Gastrocnemius medialis (tissue), 4 donors: ENCODE measurements at regions not wholly inside any gene's neighbourhood (a gene's known extent, or its start where the extent isn't known, plus 50 kb on each side); places are given as distances from the start of the nearest gene placed in this dataset.

Source experiments
- ATAC-seq, 2 donors: fragments of 150-250 bp; one replicate each; pipeline ENCODE4 v1.9.1; 2016
- DNase-seq, 2 donors: peaks; one replicate each; pipeline ENCODE4 v3.0.0-alpha.2; 2019
- H3K27ac ChIP-seq, 4 donors: fragments of 200-600 bp; sonication (generic); 1 replicate in 1 of 4; 2 replicates in 3 of 4; pipeline ENCODE4 v1.5.1; 2016 to 2018; ENCODE audit warnings: mild to moderate bottlenecking in 2 of 4, moderate library complexity in 1 of 4
- H3K27me3 ChIP-seq, 3 donors: fragments of 200-600 bp; sonication (generic) in 2 of 3; 1 replicate in 1 of 3; 2 replicates in 2 of 3; pipeline versions ENCODE4 v1.5.1 to v1.6.0; 2016 to 2019; ENCODE audit warnings: mild to moderate bottlenecking in 1 of 3, moderate library complexity in 1 of 3
- H3K36me3 ChIP-seq, 2 donors: fragments of 200-600 bp; sonication (generic) in 1 of 2; one replicate each; pipeline ENCODE4 v1.5.1; 2017 to 2018
- H3K4me1 ChIP-seq, 2 donors: fragments of 200-600 bp; sonication (generic) in 1 of 2; one replicate each; pipeline ENCODE4 v1.5.1; 2016 to 2017; ENCODE audit warnings: mild to moderate bottlenecking in 2 of 2
- H3K4me3 ChIP-seq, 4 donors: fragments of 200-600 bp; sonication (generic) in 3 of 4; 1 replicate in 1 of 4; 2 replicates in 3 of 4; pipeline ENCODE4 v1.5.1; 2016 to 2019; ENCODE audit warnings: mild to moderate bottlenecking in 2 of 4
- H3K9me3 ChIP-seq, 3 donors: fragments of 200-600 bp; sonication (generic) in 2 of 3; 1 replicate in 1 of 3; 2 replicates in 2 of 3; pipeline ENCODE4 v1.5.1; 2016 to 2019
- POLR2A ChIP-seq, 2 donors: fragments of 450-650 bp; IDR thresholded peaks; one replicate each; pipeline ENCODE4 v1.6.1; 2017; ENCODE audit warnings: antibody characterized with exemption in 2 of 2, mild to moderate bottlenecking in 2 of 2, moderate library complexity in 2 of 2
- in situ Hi-C, 4 donors: fragments of 200-750 bp; cut with MboI; loops; one replicate each; pipeline versions ENCODE4 v1.15.0 to v1.8.0; 2017; ENCODE audit warnings: low sequenced_read_pairs in 4 of 4
- intact Hi-C: fragments of 100-400 bp; cut with DNase I; formaldehyde crosslinking; loops from one replicate; pipeline ENCODE4 v1.15.1; 2023; ENCODE audit warnings: low total_unique reads
- TF ChIP-seq, protein P1 (sequence below), 5 experiments: fragments of 450-650 bp in 3 of 5; fragments of 200-600 bp in 2 of 5; sonication (generic) in 2 of 5; IDR thresholded peaks in 4 of 5; conservative IDR thresholded peaks in 1 of 5; 1 replicate in 4 of 5; 2 replicates in 1 of 5; pipeline ENCODE4 v1.5.1; 2016 to 2019; ENCODE audit warnings: antibody characterized with exemption in 5 of 5, mild to moderate bottlenecking in 3 of 5, moderate library complexity in 3 of 5

DNA sequence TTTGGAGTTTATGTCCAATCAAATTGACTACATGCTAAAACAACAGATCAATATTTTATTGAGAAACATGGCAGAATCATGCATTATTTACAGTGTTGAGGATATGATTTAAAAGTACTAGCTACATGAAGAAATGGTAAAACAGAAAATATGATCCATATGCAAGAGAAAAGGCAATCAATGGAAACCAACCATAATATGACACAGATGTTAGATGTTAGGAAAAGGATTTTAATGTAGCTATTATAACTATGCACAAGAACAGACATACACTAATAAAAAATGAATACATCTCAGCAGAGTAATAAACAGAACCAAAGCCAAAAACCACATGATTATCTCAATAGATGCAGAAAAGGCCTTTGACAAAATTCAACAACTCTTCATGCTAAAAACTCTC, 166.2 kb upstream of the CACNA2D1 start:
- Histone ChIP-seq H3K36me3 (no peaks in the 10 kb centered on the region), H3K9me3 (no peaks in the 10 kb centered on the region), H3K27me3 (no peaks in the 10 kb centered on the region), H3K27ac (no peak overlapping the region), H3K4me3 (no peak overlapping the region), H3K4me1 (no peaks in the 10 kb centered on the region)
- in situ Hi-C loops = no loop called here
- DNase-seq (no peak), ATAC-seq (no peak)
- intact Hi-C loops = loop anchor here (10.0 kb wide), 1 partner anchor 565 kb away; no protein-coding TSS in a partner anchor
- TF ChIP-seq, protein P1, sequence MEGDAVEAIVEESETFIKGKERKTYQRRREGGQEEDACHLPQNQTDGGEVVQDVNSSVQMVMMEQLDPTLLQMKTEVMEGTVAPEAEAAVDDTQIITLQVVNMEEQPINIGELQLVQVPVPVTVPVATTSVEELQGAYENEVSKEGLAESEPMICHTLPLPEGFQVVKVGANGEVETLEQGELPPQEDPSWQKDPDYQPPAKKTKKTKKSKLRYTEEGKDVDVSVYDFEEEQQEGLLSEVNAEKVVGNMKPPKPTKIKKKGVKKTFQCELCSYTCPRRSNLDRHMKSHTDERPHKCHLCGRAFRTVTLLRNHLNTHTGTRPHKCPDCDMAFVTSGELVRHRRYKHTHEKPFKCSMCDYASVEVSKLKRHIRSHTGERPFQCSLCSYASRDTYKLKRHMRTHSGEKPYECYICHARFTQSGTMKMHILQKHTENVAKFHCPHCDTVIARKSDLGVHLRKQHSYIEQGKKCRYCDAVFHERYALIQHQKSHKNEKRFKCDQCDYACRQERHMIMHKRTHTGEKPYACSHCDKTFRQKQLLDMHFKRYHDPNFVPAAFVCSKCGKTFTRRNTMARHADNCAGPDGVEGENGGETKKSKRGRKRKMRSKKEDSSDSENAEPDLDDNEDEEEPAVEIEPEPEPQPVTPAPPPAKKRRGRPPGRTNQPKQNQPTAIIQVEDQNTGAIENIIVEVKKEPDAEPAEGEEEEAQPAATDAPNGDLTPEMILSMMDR (IDR thresholded peaks at IDR 0.05 in 4 of 5, conservative IDR thresholded peaks at IDR 0.05 in 1 of 5) = no peak
- no peak for TF ChIP-seq POLR2A (IDR thresholded peaks at IDR 0.05)

DNA sequence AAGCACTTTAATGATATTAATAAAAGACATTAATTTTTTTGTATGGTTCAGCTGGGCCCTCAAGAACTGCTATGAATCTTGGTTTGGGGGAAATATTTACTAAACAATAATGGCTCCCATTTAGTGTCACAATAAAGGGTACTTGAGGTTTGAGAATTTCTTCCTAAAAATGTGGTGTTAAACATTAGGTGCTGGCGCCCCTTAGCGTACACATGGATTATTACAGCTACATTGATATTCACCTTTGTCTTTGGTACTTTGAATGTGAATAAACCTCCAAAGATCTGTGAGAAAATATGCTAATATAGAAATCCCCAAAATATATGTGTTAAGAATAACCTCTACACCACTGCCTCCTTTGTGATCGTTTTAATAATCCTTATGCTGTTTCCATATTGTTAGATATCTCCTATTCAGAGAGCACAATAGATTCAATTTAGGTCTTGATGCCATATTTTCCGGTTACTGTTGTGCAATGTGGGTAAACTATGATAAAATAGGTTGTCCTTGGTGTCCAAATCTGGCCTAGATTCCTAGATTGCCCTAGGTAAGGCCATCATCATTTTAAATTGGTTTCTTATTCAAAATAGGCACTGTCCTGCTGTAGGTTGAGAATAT, 161.8 kb upstream of the CACNA2D1 start:
- H3K4me1 ChIP-seq = no peaks in the 10 kb centered on the region
- no peak for ATAC-seq
- H3K36me3 ChIP-seq = no peaks in the 10 kb centered on the region
- DNase-seq = no peak
- no peak overlapping the region for H3K27ac ChIP-seq
- no peaks in the 10 kb centered on the region for H3K27me3 ChIP-seq
- H3K4me3 ChIP-seq = no peak overlapping the region
- H3K9me3 ChIP-seq = no peaks in the 10 kb centered on the region
- in situ Hi-C loops (no loop called here), intact Hi-C loops (loop anchor here (10.0 kb wide), 1 partner anchor 561 kb away; no protein-coding TSS in a partner anchor)
- no peak for TF ChIP-seq POLR2A (IDR thresholded peaks at IDR 0.05)
- TF ChIP-seq, protein P1 (IDR thresholded peaks at IDR 0.05 in 4 of 5, conservative IDR thresholded peaks at IDR 0.05 in 1 of 5) = peak; percentile 41 to 67 (median 57)

DNA sequence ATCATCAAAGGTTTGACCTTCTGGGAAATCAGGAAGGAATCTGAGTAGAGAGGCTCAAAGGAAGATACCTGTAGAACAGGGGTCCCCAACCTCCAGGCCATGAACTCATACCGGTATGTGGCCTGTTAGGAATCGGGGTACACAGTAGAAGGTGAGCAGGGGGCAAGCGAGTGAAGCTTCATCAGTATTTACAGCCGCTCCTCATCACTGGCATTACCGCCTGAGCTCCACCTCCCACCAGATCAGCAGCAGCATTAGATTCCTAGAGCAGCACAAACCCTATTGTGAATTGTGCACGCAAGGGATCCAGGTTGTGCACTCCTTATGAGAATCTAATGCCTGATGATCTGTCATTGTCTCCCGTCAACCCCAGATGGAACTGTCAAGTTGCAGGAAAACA, 158.5 kb upstream of the CACNA2D1 start:
- ATAC-seq (no peak), DNase-seq (no peak)
- H3K9me3 ChIP-seq = no peaks in the 10 kb centered on the region
- no peaks in the 10 kb centered on the region for H3K4me1 ChIP-seq
- TF ChIP-seq POLR2A (IDR thresholded peaks at IDR 0.05) = no peak
- TF ChIP-seq, protein P1 (IDR thresholded peaks at IDR 0.05 in 4 of 5, conservative IDR thresholded peaks at IDR 0.05 in 1 of 5) = no peak
- in situ Hi-C loops (no loop called here), intact Hi-C loops (loop anchor here (10.0 kb wide), 1 partner anchor 557 kb away; no protein-coding TSS in a partner anchor)
- H3K27ac ChIP-seq = no peak overlapping the region
- no peaks in the 10 kb centered on the region for H3K27me3 ChIP-seq
- H3K36me3 ChIP-seq = no peaks in the 10 kb centered on the region
- H3K4me3 ChIP-seq = no peak overlapping the region

DNA sequence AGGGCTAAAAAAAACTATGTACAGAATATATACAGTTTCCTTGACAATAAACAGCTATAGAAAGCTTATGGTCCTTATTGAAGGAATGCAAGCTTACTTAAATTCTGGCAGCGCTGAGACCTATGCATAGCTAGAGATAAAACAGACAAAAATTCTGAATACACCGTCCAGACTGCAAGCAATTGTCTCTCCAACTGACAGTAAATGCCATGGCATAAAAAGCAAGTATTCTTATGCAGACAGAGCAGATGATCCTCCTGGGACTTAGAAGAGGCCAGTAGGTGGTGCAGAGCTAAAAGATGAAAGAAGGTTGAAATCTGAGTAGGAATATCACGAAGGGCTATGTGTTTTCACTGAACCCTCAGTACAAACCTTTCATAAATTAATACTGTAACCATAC, 157.0 kb upstream of the CACNA2D1 start:
- in situ Hi-C loops = no loop called here
- no peak for ATAC-seq

More for the DNA sequence above, 157.0 kb upstream of the CACNA2D1 start:
- Histone ChIP-seq H3K27ac (no peak overlapping the region), H3K36me3 (no peaks in the 10 kb centered on the region), H3K4me3 (no peak overlapping the region), H3K9me3 (no peaks in the 10 kb centered on the region), H3K27me3 (no peaks in the 10 kb centered on the region), H3K4me1 (no peaks in the 10 kb centered on the region)
- no peak for DNase-seq
- intact Hi-C loops = loop anchor here (10.0 kb wide), 1 partner anchor 556 kb away; no protein-coding TSS in a partner anchor
- TF ChIP-seq, protein P1 (IDR thresholded peaks at IDR 0.05 in 4 of 5, conservative IDR thresholded peaks at IDR 0.05 in 1 of 5) = no peak
- no peak for TF ChIP-seq POLR2A (IDR thresholded peaks at IDR 0.05)
